Endodermal cell (in vitro differentiated cells): ENCODE measurements at regions not wholly inside any gene's neighbourhood (a gene's known extent, or its start where the extent isn't known, plus 50 kb on each side); places are given as distances from the start of the nearest gene placed in this dataset.

Experiments used
- DNase-seq: peaks from one replicate; pipeline ENCODE4 v3.0.0-alpha.2; 2017
- H3K27ac ChIP-seq: 2 replicates; pipeline ENCODE4 v1.5.1; 2013; ENCODE audit warnings: mild to moderate bottlenecking, low read depth, low read length, moderate library complexity
- H3K27me3 ChIP-seq: 2 replicates; pipeline ENCODE4 v1.6.1; 2013; ENCODE audit warnings: mild to moderate bottlenecking, low read length, moderate library complexity; ENCODE audit not compliant: insufficient read depth, control insufficient read depth, poor library complexity, severe bottlenecking
- H3K36me3 ChIP-seq: 2 replicates; pipeline ENCODE4 v1.7.0; 2013; ENCODE audit warnings: mild to moderate bottlenecking, low read length, moderate library complexity; ENCODE audit not compliant: control insufficient read depth, insufficient read depth
- H3K4me1 ChIP-seq: one replicate; pipeline ENCODE4 v1.7.0; 2013; ENCODE audit warnings: low read length; ENCODE audit not compliant: control insufficient read depth, insufficient read depth
- H3K4me3 ChIP-seq: 2 replicates; pipeline ENCODE4 v1.5.1; 2013; ENCODE audit warnings: mild to moderate bottlenecking, low read length, moderate library complexity
- H3K9ac ChIP-seq: 2 replicates; pipeline ENCODE4 v1.6.1; 2013; ENCODE audit warnings: mild to moderate bottlenecking, low read length, moderate library complexity; ENCODE audit not compliant: poor library complexity, severe bottlenecking; ENCODE audit errors: extremely low read depth
- H3K9me3 ChIP-seq: 2 replicates; pipeline ENCODE4 v1.6.1; 2013; ENCODE audit warnings: mild to moderate bottlenecking, low read length, moderate library complexity; ENCODE audit not compliant: control insufficient read depth
- H3K27ac Mint-ChIP-seq: 2 replicates; pipeline ENCODE4 v1.8.0; 2020; ENCODE audit warnings: mixed read lengths
- H3K27me3 Mint-ChIP-seq: 2 replicates; pipeline ENCODE4 v1.8.0; 2021; ENCODE audit warnings: mild to moderate bottlenecking, mixed read lengths; ENCODE audit not compliant: insufficient read depth
- H3K36me3 Mint-ChIP-seq: 2 replicates; pipeline ENCODE4 v1.8.0; 2020; ENCODE audit warnings: low read depth, mixed read lengths
- H3K4me1 Mint-ChIP-seq: 2 replicates; pipeline ENCODE4 v1.8.0; 2020; ENCODE audit warnings: mixed read lengths
- H3K4me3 Mint-ChIP-seq: 2 replicates; pipeline ENCODE4 v1.8.0; 2020; ENCODE audit warnings: mild to moderate bottlenecking, moderate library complexity, mixed read lengths
- H3K9me3 Mint-ChIP-seq: 2 replicates; pipeline ENCODE4 v1.8.0; 2020; ENCODE audit warnings: mild to moderate bottlenecking, mixed read lengths
- CTCF ChIP-seq: fragments of 200-600 bp; sonication (generic); conservative IDR thresholded peaks from 2 replicates; pipeline ENCODE4 v1.5.0; 2021; ENCODE audit warnings: antibody characterized with exemption, mild to moderate bottlenecking
- WGBS, 2 experiments: methylation state at CpG; one replicate each; pipeline versions ENCODE4 v1.1.5 to v1.1.7; 2013; ENCODE audit warnings: missing lambda C conversion rate in 2 of 2, mixed read lengths in 1 of 2; ENCODE audit not compliant: insufficient coverage in 1 of 2, insufficient read length in 1 of 2; 5-methylcytosine and 5-hydroxymethylcytosine counted together

- no peak overlapping the region for H3K27ac ChIP-seq
- H3K9me3 ChIP-seq = no peaks in the 10 kb centered on the region
- Mint-ChIP-seq H3K4me1 (peaks cover 42% of the 10 kb centered on the region), H3K27me3 (no peaks in the 10 kb centered on the region), H3K36me3 (no peaks in the 10 kb centered on the region), H3K4me3 (no peak overlapping the region), H3K9me3 (no peaks in the 10 kb centered on the region), H3K27ac (no peak overlapping the region)
- no peaks in the 10 kb centered on the region for H3K36me3 ChIP-seq
- no peak overlapping the region for H3K4me3 ChIP-seq
- TF ChIP-seq CTCF = no peak
- no peak for DNase-seq
- H3K27me3 ChIP-seq = no peaks in the 10 kb centered on the region
- 91 to 93% methylated on average over 8 to 11 of the region's 11 CpGs for WGBS, 2 experiments
- H3K4me1 ChIP-seq = peaks cover 19% of the 10 kb centered on the region
- H3K9ac ChIP-seq = no peak overlapping the region
Measured at GRCh38 chr6:43896329-43897255, 126.6 kb downstream of the VEGFA start.

- Histone ChIP-seq H3K9me3 (no peaks in the 10 kb centered on the region), H3K36me3 (no peaks in the 10 kb centered on the region), H3K4me1 (peaks cover 12% of the 10 kb centered on the region), H3K27me3 (no peaks in the 10 kb centered on the region), H3K4me3 (no peak overlapping the region), H3K9ac (no peak overlapping the region), H3K27ac (no peak overlapping the region)
- Mint-ChIP-seq H3K27ac (no peak overlapping the region), H3K4me3 (no peak overlapping the region), H3K27me3 (peaks cover 3% of the 10 kb centered on the region), H3K4me1 (peaks cover 38% of the 10 kb centered on the region), H3K9me3 (no peaks in the 10 kb centered on the region), H3K36me3 (no peaks in the 10 kb centered on the region)
- no peak for DNase-seq
- 88 to 90% methylated on average over 2 to 4 of the region's 5 CpGs for WGBS, 2 experiments
- no peak for TF ChIP-seq CTCF
Measured at GRCh38 chr6:43895656-43896328, 125.8 kb downstream of the VEGFA start.

GRCh38 chr6:43893073-43893472 is 123.1 kb downstream of the VEGFA start:
- H3K27me3 ChIP-seq = no peaks in the 10 kb centered on the region
- no peaks in the 10 kb centered on the region for H3K36me3 Mint-ChIP-seq
- H3K4me1 ChIP-seq = peaks cover 7% of the 10 kb centered on the region
- H3K27ac ChIP-seq = no peak overlapping the region
- DNase-seq = peak; percentile 49
- H3K36me3 ChIP-seq = no peaks in the 10 kb centered on the region
- H3K4me3 Mint-ChIP-seq = no peak overlapping the region
- H3K27ac Mint-ChIP-seq = no peak overlapping the region
- H3K4me1 Mint-ChIP-seq = peaks cover 42% of the 10 kb centered on the region
- H3K27me3 Mint-ChIP-seq = peaks cover 4% of the 10 kb centered on the region
- H3K9ac ChIP-seq = no peak overlapping the region
- H3K9me3 Mint-ChIP-seq = no peaks in the 10 kb centered on the region
- no peaks in the 10 kb centered on the region for H3K9me3 ChIP-seq
- H3K4me3 ChIP-seq = no peak overlapping the region
- WGBS, 2 experiments = 91 to 93% methylated on average over 8 of the region's 8 CpGs
- no peak for TF ChIP-seq CTCF
